ENCODE measurements at regions not wholly inside any gene's neighbourhood (a gene's known extent, or its start where the extent isn't known, plus 50 kb on each side); places are given as distances from the start of the nearest gene placed in this dataset.
A peak's percentile ranks its signal among the peaks of the same experiment; 100 is the strongest.
"Not testable (repeated sequence)": the region's sequence is repeated elsewhere in the genome, so short reads cannot be mapped to it uniquely, and the experiment has no call there.

DNA sequence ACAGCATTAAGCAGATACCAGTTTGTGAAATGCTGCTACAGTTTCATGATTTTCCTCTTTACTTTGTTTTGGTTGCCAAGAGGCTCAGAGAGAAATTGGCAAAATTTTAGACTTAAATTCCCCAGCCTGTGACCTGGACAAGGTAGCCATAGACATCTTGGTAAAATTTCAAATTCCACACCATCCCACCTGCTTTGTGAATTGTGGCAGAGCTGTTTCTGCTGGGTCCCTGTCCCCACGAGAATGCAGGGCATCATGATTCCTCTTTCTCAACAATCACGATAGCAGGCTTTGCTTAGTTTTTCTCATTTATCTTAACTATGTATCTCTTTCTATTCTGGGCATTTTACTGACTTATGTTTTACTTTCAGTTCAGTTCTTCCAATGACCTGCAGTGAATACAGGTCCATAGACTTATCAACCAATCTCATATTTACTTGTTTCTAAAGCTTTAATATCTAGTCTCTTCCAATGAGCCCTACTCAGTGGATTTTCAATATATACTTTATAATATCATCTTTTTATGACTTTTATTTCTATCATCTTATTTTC lies 351.6 kb downstream of the SOCS6 start:
- peak in 1 of 2 donors; percentile 65 for ATAC-seq

DNA sequence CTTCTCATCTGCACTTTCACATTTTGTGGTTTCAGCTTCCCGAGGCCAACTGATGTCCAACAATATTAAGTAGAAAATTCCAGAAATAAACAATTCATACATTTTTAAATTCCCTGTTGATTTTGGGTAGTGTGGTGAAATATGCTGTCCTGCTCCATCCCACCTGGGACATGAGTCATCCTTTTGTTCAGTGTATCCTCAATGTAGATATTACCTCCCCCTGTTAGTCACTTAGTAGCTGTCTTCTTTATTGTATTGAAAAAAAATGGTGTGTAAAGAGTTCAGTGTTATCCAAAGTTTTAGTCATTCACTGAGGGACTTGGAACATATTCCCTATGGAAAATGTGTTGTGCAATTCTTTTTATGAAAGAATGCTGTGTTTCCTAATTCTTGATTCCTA lies 348.1 kb downstream of the SOCS6 start:
- ATAC-seq, result no peak

DNA sequence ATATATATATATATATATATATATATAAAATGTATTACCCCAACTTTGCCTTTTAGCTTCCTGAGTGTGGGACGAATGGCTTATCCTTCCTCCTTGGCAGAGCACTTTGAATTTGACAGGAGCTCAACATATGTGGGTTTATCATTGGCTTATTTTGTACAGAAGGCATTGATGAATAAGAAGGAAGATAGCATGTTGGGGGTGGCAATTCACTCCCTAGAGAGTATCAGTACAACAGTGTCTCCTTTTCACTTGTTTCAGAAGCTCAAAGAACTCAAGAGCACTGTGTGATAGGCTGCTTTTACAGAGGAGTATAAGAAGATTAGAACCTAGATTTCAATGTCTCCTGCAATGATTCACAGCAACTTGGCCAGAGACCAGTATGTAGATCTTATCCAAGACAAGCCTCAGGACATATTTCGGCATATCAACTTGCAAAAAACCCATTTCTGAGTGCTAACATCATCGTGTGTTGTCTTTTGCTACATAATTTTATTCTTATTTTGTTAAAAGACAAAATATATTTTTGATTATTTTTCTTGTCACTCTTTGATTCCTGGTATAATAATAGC lies 345.8 kb downstream of the SOCS6 start:
- no peak for ATAC-seq

DNA sequence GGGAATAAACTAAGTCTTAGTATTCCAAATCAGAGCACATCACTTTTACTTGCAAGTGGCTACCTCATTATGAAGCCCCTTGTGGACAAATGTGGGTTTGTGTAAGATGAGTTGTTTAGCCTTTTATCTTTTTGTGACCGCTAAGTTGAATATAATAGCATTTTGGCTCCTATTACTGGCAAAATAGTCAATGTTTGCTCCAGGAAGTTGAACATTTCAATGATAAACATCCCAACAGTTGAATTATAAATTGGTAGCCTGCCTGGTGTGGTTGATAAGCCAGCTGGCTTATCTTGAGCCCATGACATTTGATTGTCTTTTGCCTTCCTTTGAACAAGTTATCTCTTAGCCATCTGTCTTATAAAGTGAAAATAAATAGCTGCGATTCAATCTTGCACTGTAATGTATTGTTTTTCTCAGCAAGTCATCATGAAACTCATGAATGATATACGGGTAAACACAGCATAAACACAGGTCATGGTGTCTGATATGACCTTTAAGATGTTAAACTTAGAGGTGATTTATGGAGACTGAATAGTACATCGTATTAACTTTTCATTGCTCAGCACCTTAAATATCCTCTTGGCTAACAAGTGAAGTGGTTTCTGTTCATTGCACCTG lies 338.4 kb downstream of the SOCS6 start:
- ATAC-seq, result peak; percentile 43 to 58

DNA sequence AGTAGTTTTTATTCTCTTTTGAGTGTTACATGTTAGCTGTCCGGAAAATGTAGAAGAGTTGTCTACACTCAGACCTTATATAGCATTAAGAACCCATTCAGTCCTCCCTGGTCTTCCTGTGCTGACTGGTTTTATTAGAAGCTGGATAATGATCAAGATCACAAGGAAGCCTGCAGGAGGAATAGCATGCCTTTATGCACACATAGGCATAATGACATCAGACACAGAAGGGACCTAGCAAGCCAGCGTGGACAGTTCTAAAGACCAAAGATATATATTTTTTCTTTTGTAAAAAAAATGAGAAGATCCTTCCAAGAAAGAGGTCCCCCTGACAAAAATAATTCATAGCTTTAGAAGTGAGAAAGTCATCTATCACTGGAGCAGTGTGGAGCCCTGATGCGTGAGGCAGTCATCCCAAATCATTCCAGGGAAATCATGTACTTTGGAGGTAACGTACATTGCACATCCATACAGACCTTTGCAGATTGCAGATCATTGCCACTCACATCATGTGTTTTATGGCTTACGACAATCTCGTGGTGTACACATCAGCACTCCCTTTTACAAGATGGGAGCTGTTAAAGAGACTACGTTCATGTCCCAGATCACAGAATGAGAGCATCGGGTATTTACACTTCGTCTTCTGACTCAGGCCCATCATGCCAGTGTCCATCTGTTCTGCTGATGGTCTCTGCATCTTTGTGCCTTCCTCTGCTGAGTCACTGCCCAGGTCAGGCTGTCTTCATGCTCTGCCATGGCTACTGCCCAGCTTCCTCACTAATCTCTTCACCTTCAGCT lies 334.0 kb downstream of the SOCS6 start:
- ATAC-seq, result no peak

DNA sequence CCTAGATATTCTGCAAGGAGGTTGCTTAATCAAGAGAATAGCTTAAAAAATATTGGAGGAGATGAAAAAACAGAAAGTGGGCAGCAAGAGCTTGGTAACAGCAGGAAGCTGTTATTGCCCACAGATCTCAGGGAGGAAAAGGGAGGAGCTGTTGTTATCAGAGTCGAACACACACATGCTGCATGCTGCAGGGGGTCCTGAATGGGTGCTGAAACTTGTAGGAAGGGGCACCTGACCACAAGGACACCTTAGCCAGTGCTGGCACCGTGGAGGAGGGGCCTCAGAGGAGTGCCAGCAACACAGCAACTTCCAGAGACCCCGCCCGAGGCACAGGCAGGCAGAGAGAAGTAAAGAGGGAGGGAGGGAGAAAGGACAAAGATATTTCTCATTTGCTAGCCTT lies 332.9 kb downstream of the SOCS6 start:
- peak in 1 of 2 donors; percentile 22 for ATAC-seq

DNA sequence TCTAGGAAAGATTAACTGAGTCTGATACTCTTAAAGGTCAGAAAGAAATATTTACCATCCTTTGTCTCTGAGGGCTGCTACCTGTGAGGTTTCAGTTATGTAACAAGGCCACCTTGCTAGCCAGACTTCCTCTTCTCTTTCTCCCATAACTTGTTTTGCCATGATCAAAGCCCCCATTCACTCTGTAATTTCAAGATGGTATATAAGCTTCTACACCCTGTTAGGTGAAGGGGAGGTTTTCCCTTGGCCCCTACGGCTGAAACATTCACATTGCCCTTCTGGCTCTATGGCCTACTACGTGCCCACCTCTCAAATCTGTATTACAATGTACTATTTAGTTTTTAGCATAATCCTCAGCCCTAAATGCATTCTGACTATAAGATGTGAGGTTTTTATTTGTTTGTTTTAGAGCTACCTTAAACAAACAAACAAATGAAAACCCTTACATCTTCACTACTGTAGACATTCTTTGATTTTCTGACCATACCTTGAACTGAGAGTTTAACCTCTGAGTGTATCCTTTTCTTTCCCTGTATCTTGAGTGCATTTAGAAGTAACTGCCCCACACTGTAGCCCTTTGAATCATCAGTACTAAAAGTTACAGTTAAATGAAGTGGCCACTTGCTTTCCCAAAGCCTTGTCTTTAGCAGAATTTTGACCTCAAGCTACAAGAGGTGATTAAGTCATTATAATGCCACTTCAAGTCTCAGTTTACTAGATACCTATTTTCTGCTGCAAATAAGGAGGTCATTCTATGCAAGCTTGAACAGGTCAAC lies 332.2 kb downstream of the SOCS6 start:
- ATAC-seq, result no peak

DNA sequence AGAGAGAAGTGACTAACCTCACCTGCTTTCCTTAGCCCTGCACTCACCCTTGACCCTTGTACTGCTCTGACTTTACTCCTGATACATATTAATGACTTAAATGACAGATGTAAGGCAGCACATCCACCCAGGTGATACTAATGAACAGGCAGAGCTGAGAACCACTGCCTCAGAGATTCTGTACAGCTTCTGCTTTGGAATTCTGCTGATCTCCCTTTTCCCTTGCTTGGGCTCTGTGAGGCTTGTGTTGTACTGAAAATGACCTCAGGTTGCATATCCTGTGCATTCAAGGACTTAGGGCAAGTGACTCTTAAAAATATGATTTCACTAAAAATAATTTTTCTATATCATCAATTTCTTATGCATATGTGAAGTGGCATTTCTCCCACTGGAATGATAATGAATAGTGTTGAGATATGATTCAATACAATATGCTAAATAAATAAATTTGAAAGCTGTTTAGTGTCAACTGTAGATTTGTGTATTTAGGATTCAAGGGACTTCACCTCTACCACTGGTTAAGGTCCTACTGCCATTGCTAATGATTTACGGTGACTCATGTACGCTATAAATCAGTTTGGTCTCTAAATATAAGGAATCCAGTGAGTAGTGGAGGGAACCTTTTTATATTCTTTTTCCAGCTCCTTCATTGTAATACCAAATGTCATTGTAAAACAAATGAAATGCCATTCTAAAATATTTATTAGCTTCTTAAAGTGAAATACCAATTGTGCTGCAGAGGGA lies 328.3 kb downstream of the SOCS6 start:
- no peak for ATAC-seq

DNA sequence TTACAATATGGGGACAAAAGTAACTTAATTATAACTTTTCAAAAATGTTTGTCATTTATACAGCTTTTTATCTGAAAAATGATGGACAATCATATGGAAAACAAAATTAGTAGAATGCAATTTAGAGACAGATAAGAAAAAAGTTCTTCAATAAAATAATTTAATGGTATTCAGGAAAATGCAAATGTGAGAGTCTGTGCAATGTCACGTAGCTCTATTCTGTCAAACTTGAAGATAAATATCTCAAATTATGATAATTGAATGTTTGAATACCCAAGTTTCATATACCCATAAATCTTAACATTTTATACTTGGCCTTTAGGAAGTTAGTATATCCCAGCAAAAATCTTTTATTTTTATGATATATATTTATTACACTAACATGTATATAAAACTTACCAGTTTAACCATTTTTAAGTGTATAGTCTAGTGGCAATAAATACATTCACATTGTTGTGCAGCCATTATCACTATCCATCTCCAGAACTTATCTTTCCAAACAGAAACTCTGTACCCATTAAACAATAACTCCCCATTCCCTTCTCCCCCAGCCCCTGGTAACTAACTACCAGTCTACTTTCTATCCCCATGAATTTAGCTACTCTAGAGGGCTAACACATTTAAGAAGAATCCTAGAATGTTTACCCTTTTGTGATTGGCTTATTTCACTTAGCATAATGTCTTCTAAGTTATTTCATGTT lies 311.5 kb downstream of the SOCS6 start:
- ATAC-seq, result no peak

DNA sequence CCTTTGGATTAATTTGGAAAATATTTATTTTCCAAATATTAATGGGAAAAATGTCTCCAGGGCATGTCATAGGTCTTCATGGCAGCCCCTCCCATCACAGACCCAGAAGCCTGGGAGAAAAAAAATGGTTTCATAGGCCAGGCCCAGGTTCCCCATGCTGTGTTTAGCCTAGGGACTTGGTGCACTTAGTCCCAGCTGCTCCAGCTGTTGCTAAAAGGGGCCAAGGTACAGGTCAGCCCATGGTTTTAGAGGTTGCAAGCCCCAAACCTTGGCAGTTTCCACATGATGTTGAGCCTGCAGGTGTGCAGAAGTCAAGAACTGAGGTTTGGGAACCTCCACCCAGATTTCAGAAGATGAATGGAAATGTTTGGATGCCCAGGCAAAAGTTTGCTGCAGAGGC lies 309.6 kb downstream of the SOCS6 start:
- no peak for ATAC-seq

DNA sequence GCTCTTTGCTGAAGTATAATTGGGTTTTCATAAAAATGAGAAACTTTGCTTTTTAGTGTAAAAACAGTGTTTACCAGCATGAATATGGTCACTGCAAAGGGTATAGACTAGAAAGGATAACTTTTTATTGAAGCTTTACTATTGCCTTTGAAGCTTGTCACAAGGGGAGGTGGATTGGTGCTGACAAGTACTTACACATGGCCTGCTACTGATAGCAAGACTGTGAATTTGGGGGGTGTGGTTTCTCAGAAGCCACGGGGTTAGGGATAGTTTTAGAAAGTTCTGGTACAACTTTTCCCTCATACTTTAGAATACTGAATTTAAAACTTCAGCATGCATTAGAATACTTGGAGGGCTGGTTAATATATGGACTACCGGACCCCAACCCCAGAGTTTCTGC lies 294.1 kb downstream of the SOCS6 start:
- ATAC-seq, result no peak

DNA sequence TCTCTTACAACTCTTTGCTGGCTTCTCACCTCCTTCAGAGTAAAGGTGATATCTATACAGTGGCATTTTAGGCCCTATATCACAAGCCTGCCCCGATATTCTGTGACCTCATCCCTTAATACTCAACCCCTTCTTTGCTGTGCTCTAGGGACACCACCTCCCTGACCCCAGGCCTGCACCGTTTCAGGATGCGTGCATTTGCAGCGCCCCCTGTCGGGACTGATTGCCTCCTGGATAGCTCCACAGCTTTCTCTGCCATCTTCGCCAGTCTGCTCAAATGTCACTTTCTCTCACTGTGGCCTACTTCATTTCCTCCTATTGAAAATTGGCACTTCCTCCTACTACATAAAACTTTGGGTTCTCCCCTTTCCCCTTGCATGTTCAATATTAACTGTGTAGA lies 289.6 kb downstream of the SOCS6 start:
- no peak for ATAC-seq

DNA sequence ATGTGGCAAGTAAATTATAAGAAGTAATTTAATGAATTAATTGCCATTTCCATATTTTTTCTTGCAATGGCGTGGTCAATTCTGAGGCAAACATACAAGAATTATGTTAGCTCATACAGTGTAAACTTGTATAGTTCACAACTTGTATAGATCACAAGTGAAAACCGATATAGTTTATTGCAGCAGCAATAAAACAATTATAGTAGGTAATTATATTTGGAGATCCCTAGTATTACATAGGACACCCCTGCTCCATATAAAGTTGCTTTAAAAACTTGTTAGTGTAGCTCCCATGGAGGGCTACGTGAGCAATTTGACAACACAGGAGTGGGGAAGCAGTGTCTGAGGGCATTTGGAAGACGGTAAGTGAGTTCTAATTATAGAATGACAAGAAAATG lies 288.2 kb downstream of the SOCS6 start:
- no peak for ATAC-seq

DNA sequence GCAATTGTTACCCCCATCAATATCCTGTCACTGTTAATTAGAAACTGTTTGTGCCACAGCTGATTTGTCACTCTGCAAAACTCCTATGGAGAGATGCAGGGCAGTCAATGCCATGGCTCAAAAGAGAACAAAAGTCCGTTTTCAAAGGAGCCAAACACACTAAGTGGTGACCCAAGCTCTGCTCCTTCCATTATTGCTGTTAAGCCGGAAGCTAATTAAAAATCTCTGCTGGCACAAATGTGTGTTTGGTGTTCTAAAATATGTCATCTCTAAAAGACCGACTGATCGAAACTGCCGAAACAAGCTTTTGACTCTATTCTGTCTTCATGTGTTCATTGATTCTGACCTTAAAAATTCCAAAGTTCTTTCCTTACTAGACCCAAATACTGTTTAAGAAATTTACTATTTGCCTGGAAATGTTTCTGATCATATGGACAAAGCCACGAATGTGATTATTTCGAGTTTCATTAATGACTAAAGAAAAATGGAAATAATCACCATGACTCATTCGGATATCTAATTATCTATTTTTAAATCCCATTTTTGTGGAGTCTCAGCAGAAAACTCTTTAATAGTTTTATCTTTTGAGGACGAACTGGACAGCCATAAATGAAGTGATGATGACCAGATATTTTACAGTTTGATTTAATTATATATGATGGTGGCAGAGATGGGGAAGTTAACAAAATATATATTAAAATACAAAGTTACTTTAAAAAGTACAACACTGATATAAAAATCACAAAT lies 287.6 kb downstream of the SOCS6 start:
- ATAC-seq, result no peak

DNA sequence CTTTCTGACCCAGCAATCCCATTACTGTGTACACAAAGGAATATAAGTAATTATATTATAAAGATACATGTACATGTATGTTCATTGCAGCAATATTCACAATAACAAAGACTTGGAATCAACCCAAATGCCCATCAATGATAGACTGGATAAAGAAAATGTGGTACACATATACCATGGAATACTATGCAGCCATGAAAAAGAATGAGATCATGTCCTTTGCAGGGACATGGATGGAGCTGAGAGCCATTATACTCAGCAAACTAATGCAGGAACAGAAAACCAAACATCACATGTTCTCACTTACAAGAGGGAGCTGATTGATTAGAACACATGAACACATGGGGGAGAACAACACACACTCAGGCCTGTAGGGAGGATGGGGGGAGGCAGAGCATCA lies 286.1 kb downstream of the SOCS6 start:
- ATAC-seq, result not testable (repeated sequence)

DNA sequence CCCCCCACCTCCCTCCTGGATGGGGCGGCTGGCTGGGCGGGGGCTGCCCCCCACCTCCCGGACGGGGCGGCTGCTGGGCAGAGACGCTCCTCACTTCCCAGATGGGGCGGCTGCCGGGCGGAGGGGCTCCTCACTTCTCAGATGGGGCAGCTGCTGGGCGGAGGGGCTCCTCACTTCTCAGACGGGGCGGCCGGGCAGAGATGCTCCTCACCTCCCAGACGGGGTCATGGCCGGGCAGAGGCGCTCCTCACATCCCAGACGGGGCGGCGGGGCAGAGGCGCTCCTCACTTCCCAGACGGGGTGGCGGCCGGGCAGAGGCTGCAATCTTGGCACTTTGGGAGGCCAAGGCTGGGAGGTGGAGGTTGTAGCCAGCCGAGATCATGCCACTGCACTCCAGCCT lies 280.8 kb downstream of the SOCS6 start:
- not testable (repeated sequence) for ATAC-seq

DNA sequence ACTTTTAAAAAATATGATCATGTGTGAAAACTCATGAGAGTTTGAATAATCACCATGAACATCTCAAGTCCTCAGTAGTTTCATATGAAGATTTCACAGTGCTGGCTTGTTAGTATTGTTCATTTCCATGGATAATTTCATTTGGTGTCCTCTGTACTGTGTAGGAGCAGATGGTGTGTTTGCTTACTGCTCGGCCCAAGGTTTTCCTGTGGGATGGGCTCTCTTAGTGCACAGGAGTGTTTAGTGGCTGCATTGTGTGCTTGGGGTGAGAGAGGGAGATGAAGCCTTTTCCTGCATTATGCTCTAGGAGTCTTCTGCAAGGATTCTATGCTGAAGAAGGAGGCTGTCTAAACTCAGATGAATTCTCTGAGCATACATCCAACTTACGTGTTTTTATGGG lies 270.6 kb downstream of the SOCS6 start:
- ATAC-seq, result no peak

DNA sequence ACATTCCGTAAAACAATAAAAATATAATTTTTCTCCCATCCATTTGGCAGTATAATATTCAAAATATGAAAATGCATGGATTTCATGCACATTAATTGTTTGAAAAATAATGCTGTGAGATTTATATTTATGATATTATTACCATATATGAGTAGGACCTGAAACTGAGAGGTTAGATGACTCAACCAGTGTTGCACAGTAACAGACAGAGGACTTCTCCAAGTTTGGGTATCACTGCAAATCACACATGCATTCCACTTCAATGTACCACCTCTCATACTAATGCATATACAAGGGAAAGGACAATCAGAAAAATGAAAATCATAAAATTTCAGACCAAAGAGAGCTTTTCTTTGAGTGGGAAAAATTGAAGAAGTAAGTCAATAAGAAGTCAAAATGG lies 269.5 kb downstream of the SOCS6 start:
- ATAC-seq, result no peak

DNA sequence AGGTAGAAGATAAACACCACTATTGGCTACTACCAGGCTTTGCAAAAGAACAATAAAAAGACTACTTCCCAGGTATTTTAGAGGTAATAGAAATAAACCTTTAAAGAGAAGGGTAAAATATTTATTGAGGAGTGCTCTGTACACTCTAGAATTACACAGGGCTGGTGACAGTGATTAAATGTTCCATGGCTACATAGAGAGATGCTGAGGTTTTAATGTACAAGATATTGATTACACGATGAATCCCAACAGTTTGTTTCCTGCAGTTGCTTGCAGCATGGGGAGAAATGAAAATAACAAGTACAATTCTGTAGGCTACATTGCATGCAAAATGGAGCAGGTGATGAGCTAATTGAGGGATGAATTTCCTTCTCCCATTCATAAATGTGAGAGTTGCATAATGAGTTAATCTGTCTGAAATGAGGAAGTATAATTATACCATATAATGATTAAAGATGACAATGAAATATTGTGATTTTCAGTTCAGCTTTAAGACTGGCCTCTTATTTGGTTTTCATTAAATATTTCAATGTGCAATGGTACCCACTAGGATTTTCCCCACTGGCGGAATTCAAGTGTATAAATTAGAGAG lies 266.1 kb downstream of the SOCS6 start:
- ATAC-seq, result no peak

DNA sequence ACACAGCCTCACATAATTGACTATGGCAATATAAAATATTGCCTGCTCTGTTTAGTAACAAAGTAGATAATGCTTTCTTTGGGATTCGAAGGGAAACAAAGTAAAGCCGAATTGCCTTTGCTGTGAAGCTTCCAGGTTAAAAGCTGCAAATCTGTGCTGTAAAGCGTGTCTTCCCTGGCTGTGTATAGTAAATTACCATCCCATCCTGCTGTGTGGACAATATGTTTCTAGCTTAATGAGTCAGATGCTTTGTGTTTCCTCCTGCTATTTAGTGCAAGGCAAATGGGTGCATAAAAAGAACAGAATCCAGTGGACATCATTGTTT lies 265.1 kb downstream of the SOCS6 start:
- ATAC-seq, result no peak
